SU-DHL-6 (cell line): ENCODE measurements at regions not wholly inside any gene's neighbourhood (a gene's known extent, or its start where the extent isn't known, plus 50 kb on each side); places are given as distances from the start of the nearest gene placed in this dataset.

ENCODE experiments used
- EZH2phosphoT487 ChIP-seq: fragments of 200-600 bp; sonication (generic), shearing (Covaris generic); conservative IDR thresholded peaks from 2 replicates; pipeline ENCODE4 v1.6.1; 2018; ENCODE audit warnings: mild to moderate bottlenecking, antibody characterized with exemption, low read length, moderate library complexity, mixed read lengths
- TF ChIP-seq, protein P1 (sequence below): fragments of 200-600 bp; sonication (generic); IDR thresholded peaks from one replicate; pipeline ENCODE4 v1.5.1; 2017; ENCODE audit warnings: antibody characterized with exemption, mild to moderate bottlenecking, low read length, moderate library complexity; ENCODE audit not compliant: insufficient read depth, poor library complexity, severe bottlenecking

DNA sequence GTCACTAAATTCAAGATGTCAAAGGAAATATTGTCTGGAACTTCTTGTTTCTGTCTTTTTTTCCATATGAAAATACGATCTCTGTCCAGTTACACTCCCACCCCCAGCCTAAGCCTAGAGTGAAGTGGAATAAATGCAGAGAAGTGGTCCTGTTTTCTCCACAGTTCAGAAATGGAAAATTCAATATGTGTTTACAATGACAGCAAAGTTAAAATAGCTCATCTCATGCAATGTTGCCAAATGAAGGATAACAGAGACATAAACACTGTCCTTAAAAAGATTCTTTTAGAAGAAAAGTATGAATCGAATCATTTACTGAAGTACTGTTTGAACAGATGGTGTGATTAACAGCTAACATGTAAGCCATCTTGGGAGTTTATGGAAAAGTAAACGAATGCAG lies 160.8 kb upstream of the STK26 start:
- TF ChIP-seq, protein P1, sequence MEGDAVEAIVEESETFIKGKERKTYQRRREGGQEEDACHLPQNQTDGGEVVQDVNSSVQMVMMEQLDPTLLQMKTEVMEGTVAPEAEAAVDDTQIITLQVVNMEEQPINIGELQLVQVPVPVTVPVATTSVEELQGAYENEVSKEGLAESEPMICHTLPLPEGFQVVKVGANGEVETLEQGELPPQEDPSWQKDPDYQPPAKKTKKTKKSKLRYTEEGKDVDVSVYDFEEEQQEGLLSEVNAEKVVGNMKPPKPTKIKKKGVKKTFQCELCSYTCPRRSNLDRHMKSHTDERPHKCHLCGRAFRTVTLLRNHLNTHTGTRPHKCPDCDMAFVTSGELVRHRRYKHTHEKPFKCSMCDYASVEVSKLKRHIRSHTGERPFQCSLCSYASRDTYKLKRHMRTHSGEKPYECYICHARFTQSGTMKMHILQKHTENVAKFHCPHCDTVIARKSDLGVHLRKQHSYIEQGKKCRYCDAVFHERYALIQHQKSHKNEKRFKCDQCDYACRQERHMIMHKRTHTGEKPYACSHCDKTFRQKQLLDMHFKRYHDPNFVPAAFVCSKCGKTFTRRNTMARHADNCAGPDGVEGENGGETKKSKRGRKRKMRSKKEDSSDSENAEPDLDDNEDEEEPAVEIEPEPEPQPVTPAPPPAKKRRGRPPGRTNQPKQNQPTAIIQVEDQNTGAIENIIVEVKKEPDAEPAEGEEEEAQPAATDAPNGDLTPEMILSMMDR = no peak
- no peak for TF ChIP-seq EZH2phosphoT487
